Lower lobe of right lung (tissue), 2 donors: ENCODE measurements at regions not wholly inside any gene's neighbourhood (a gene's known extent, or its start where the extent isn't known, plus 50 kb on each side); places are given as distances from the start of the nearest gene placed in this dataset.

Experiments used
- ATAC-seq, 2 donors: fragments of 200-7000 bp; cut with Tn5 transposase; one replicate each; pipeline ENCODE4 v1.9.1; 2020 to 2022; ENCODE audit warnings: mild to moderate bottlenecking in 2 of 2, moderate library complexity in 2 of 2
- DNase-seq: peaks from one replicate; pipeline ENCODE4 v3.0.0-alpha.2; 2020
- H3K27ac ChIP-seq: fragments of 200-600 bp; one replicate; pipeline ENCODE4 v1.8.0; 2022
- H3K27me3 ChIP-seq: fragments of 200-600 bp; one replicate; pipeline ENCODE4 v1.8.0; 2022; ENCODE audit warnings: low read depth
- H3K36me3 ChIP-seq: fragments of 200-600 bp; one replicate; pipeline ENCODE4 v1.8.0; 2022; ENCODE audit warnings: mild to moderate bottlenecking
- H3K4me1 ChIP-seq: fragments of 200-600 bp; one replicate; pipeline ENCODE4 v1.8.0; 2022
- H3K4me3 ChIP-seq: fragments of 200-600 bp; one replicate; pipeline ENCODE4 v1.8.0; 2022; ENCODE audit warnings: mild to moderate bottlenecking
- H3K9me3 ChIP-seq: fragments of 200-600 bp; one replicate; pipeline ENCODE4 v1.8.0; 2022
- CTCF ChIP-seq: fragments of 200-600 bp; IDR thresholded peaks from one replicate; pipeline ENCODE4 v1.8.0; 2022; ENCODE audit warnings: antibody characterized with exemption, mild to moderate bottlenecking
- intact Hi-C: fragments of 100-400 bp; cut with DNase I; formaldehyde crosslinking; loops from one replicate; pipeline ENCODE4 v1.11.0; 2022
- donor health status: DM: no; HTN: yes; CAD: no; lungs with severe emphysema.

- TF ChIP-seq CTCF = no peak
- intact Hi-C loops = no loop called here
- peaks cover 3% of the 10 kb centered on the region for H3K4me1 ChIP-seq
- DNase-seq (no peak), ATAC-seq (no peak)
- no peak overlapping the region for H3K4me3 ChIP-seq
- H3K27ac ChIP-seq = no peak overlapping the region
- no peaks in the 10 kb centered on the region for H3K9me3 ChIP-seq
- no peaks in the 10 kb centered on the region for H3K36me3 ChIP-seq
- H3K27me3 ChIP-seq = no peaks in the 10 kb centered on the region
These were observed 522.7 kb downstream of the PLPP3 start for GRCh38 chr1:56056438-56057287.

GRCh38 chr1:56054959-56055358, 524.4 kb downstream of the PLPP3 start:
- Histone ChIP-seq H3K27ac (no peak overlapping the region), H3K4me3 (no peak overlapping the region), H3K4me1 (no peaks in the 10 kb centered on the region), H3K9me3 (no peaks in the 10 kb centered on the region), H3K27me3 (no peaks in the 10 kb centered on the region), H3K36me3 (no peaks in the 10 kb centered on the region)
- intact Hi-C loops = no loop called here
- no peak for TF ChIP-seq CTCF
- ATAC-seq = no peak
- no peak for DNase-seq

GRCh38 chr1:56052041-56052440, 527.3 kb downstream of the PLPP3 start:
- intact Hi-C loops = no loop called here

GRCh38 chr1:56050911-56051310, 528.5 kb downstream of the PLPP3 start:
- no peak for TF ChIP-seq CTCF
- no peaks in the 10 kb centered on the region for H3K9me3 ChIP-seq
- no peaks in the 10 kb centered on the region for H3K27me3 ChIP-seq
- H3K36me3 ChIP-seq = no peaks in the 10 kb centered on the region
- H3K4me3 ChIP-seq = no peak overlapping the region
- no peak overlapping the region for H3K27ac ChIP-seq
- no peak for ATAC-seq
- H3K4me1 ChIP-seq = no peaks in the 10 kb centered on the region
- intact Hi-C loops = no loop called here
- no peak for DNase-seq

More at GRCh38 chr1:56052041-56052440, 527.3 kb downstream of the PLPP3 start:
- no peak for TF ChIP-seq CTCF
- ATAC-seq = no peak
- H3K27me3 ChIP-seq = no peaks in the 10 kb centered on the region
- no peaks in the 10 kb centered on the region for H3K4me1 ChIP-seq
- H3K4me3 ChIP-seq = no peak overlapping the region
- no peaks in the 10 kb centered on the region for H3K9me3 ChIP-seq
- no peak overlapping the region for H3K27ac ChIP-seq
- no peak for DNase-seq
- H3K36me3 ChIP-seq = no peaks in the 10 kb centered on the region

GRCh38 chr1:56045477-56045876, 533.9 kb downstream of the PLPP3 start:
- intact Hi-C loops = no loop called here
- H3K27me3 ChIP-seq = no peaks in the 10 kb centered on the region
- no peak for DNase-seq
- no peaks in the 10 kb centered on the region for H3K4me1 ChIP-seq
- H3K36me3 ChIP-seq = no peaks in the 10 kb centered on the region
- H3K4me3 ChIP-seq = no peak overlapping the region
- ATAC-seq = no peak
- H3K9me3 ChIP-seq = no peaks in the 10 kb centered on the region
- no peak for TF ChIP-seq CTCF
- H3K27ac ChIP-seq = no peak overlapping the region
